Right lobe of liver (tissue), 4 donors: ENCODE measurements at regions not wholly inside any gene's neighbourhood (a gene's known extent, or its start where the extent isn't known, plus 50 kb on each side); places are given as distances from the start of the nearest gene placed in this dataset.

Experiments used
- POLR2A ChIP-seq: fragments of 450-650 bp; IDR thresholded peaks from one replicate; pipeline ENCODE4 v1.6.1; 2017; ENCODE audit warnings: antibody characterized with exemption, mild to moderate bottlenecking
- TF ChIP-seq, protein P1 (sequence below), 4 donors: fragments of 200-600 bp in 3 of 4; fragments of 450-650 bp in 1 of 4; IDR thresholded peaks; one replicate each; pipeline versions ENCODE4 v1.5.1 to v1.8.0; 2016 to 2022; ENCODE audit warnings: antibody characterized with exemption in 4 of 4, mild to moderate bottlenecking in 2 of 4
- donor health status: DM: no; HTN: no; CAD: no.
- donor health status: DM: no; HTN: no; CAD: no.
- donor health status: DM: no; HTN: yes; CAD: no.

DNA sequence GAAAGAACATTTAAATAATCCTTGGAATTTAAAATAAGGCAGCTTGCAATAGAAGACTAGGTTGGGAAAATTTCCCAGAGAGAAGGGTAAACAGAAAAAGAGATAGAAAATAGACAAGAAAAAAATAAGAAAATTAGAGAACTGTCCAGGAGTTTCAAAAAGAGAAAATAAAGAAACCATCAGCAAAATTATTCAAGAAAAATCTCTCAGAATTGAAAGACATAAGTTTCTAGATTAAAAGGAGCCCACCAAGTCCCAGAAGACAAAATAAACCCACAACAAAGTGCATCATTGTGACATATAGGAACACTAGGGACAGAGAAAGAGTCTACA is 88.6 kb upstream of the CDYL start:
- no peak for TF ChIP-seq POLR2A
- TF ChIP-seq, protein P1, sequence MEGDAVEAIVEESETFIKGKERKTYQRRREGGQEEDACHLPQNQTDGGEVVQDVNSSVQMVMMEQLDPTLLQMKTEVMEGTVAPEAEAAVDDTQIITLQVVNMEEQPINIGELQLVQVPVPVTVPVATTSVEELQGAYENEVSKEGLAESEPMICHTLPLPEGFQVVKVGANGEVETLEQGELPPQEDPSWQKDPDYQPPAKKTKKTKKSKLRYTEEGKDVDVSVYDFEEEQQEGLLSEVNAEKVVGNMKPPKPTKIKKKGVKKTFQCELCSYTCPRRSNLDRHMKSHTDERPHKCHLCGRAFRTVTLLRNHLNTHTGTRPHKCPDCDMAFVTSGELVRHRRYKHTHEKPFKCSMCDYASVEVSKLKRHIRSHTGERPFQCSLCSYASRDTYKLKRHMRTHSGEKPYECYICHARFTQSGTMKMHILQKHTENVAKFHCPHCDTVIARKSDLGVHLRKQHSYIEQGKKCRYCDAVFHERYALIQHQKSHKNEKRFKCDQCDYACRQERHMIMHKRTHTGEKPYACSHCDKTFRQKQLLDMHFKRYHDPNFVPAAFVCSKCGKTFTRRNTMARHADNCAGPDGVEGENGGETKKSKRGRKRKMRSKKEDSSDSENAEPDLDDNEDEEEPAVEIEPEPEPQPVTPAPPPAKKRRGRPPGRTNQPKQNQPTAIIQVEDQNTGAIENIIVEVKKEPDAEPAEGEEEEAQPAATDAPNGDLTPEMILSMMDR (IDR thresholded peaks at IDR 0.05), result no peak
